Retinal pigment epithelial cell (primary cell): ENCODE measurements at regions not wholly inside any gene's neighbourhood (a gene's known extent, or its start where the extent isn't known, plus 50 kb on each side); places are given as distances from the start of the nearest gene placed in this dataset.

Source experiments
- DNase-seq: peaks from one replicate; pipeline ENCODE4 v3.0.0-alpha.2; 2010; ENCODE audit warnings: low read depth
- H3K4me3 ChIP-seq: 2 replicates; pipeline ENCODE4 v1.5.1; 2011; ENCODE audit warnings: mild to moderate bottlenecking, low read length, control low read depth, moderate library complexity
- CTCF ChIP-seq: conservative IDR thresholded peaks from 2 replicates; pipeline ENCODE4 v1.5.1; 2011; ENCODE audit warnings: low read depth, low read length, control low read depth, inconsistent platforms

GRCh38 chr3:18723206-18723810 is 298.2 kb upstream of the SATB1 start:
- DNase-seq = no peak

DNA sequence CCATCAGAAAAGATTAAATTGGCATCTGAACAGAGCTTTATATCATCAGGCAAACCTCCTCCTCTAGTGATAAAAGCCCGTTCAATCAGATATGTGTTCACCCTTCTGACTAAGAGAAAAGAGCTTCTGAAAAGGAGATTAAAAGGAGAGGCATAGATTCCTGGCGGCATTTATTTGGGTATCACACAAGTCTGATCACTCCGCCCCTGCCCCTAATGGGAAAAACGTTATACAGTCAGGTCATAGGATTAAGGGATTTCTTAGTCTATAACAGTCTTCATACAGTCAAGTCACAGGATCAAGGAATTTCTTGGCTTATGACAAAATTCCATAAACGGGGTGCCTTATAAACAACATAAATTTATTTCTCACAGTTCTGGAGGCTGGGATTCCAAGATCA is 295.4 kb upstream of the SATB1 start:
- DNase-seq = peak; percentile 74
- no peak overlapping the region for H3K4me3 ChIP-seq
- no peak for TF ChIP-seq CTCF

More at GRCh38 chr3:18723206-18723810, 298.2 kb upstream of the SATB1 start:
- TF ChIP-seq CTCF = no peak
- no peak overlapping the region for H3K4me3 ChIP-seq

GRCh38 chr3:18717598-18717997 is 292.5 kb upstream of the SATB1 start:
- H3K4me3 ChIP-seq = no peak overlapping the region
- DNase-seq = no peak
- no peak for TF ChIP-seq CTCF

DNA sequence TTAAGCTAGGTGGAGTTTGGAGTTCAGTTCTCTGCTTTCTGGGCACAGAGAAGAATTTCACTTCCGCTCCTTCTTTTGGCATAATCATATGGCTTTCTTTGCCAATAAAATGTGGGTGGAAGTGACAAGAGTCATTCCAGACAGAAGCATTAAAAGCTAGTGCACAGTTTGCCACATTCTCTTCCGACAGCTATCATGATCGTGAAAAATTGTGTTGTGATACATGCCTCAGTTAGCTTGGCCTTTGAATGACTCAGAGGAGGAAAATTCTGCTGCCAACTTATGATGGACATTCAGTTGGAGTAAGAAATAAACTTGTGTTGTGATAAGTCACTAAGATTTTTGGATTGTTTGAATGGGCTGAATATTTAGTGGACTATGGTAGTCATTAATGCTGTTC is 291.7 kb upstream of the SATB1 start:
- H3K4me3 ChIP-seq = no peak overlapping the region
- no peak for TF ChIP-seq CTCF
- peak; percentile 66 for DNase-seq

- TF ChIP-seq CTCF = no peak
- H3K4me3 ChIP-seq = no peak overlapping the region
- DNase-seq = no peak
Measured at GRCh38 chr3:18716101-18716500, 291.0 kb upstream of the SATB1 start.

- no peak overlapping the region for H3K4me3 ChIP-seq
- TF ChIP-seq CTCF = no peak
- DNase-seq = no peak
Measured at GRCh38 chr3:18715208-18715607, 290.1 kb upstream of the SATB1 start.

DNA sequence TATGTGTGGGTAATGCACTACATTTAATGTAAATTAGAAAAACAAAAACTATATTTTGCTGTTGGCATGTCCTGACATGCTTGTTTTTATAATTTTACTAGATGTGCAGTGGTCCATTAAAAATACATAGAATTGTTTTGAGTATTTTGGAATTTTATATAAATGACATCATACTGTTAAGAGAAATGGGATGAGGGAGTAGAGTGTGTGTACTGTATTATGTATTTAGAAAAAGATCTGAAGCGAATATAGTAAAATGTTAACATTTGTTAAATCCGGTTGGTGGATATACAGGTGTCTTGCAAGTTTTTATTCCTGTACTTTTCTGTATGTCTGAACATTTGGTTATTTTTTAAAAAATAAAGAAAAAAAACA is 288.4 kb upstream of the SATB1 start:
- no peak for DNase-seq
- no peak for TF ChIP-seq CTCF
- no peak overlapping the region for H3K4me3 ChIP-seq
